ENCODE measurements at regions not wholly inside any gene's neighbourhood (a gene's known extent, or its start where the extent isn't known, plus 50 kb on each side); places are given as distances from the start of the nearest gene placed in this dataset.

GRCh38 chr10:131786756-131787605 lies 113.8 kb upstream of the PPP2R2D start:
- DNase-seq (ENCODE audit: low spot score), result no peak
- Histone ChIP-seq H3K9me3 (ENCODE audit: severe bottlenecking) (no peaks in the 10 kb centered on the region), H3K27me3 (ENCODE audit: insufficient read depth, poor library complexity, severe bottlenecking) (peaks cover 3% of the 10 kb centered on the region), H3K36me3 (ENCODE audit: low read depth) (no peaks in the 10 kb centered on the region), H3K4me1 (ENCODE audit: insufficient read depth, poor library complexity, severe bottlenecking) (no peaks in the 10 kb centered on the region), H3K27ac (ENCODE audit: poor library complexity, severe bottlenecking) (no peak overlapping the region), H3K4me3 (ENCODE audit: severe bottlenecking) (no peak overlapping the region)
- no peak for ATAC-seq (ENCODE audit: low read depth)
- TF ChIP-seq, protein P1, sequence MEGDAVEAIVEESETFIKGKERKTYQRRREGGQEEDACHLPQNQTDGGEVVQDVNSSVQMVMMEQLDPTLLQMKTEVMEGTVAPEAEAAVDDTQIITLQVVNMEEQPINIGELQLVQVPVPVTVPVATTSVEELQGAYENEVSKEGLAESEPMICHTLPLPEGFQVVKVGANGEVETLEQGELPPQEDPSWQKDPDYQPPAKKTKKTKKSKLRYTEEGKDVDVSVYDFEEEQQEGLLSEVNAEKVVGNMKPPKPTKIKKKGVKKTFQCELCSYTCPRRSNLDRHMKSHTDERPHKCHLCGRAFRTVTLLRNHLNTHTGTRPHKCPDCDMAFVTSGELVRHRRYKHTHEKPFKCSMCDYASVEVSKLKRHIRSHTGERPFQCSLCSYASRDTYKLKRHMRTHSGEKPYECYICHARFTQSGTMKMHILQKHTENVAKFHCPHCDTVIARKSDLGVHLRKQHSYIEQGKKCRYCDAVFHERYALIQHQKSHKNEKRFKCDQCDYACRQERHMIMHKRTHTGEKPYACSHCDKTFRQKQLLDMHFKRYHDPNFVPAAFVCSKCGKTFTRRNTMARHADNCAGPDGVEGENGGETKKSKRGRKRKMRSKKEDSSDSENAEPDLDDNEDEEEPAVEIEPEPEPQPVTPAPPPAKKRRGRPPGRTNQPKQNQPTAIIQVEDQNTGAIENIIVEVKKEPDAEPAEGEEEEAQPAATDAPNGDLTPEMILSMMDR (IDR thresholded peaks at IDR 0.05; ENCODE audit: poor library complexity, severe bottlenecking), result peak; percentile 79

DNA sequence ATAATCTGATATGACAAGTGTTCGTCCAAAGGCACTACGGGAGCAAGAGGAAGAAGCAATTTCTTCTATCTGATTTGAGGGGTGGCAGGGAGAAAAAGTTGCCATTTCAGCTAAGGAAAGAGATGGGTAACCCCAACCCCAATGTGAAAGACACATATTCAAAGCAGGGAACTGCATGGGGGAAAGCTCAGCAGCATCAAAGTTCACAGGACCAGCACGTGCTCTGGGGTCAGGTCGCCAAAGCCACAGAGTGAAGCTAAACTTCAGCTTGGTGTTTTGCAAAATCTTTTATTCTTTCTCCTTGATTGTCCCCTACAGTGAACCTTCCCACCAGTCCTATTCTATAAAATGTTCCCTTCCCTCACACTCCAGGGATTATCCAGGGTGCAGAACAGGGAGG lies 112.8 kb upstream of the PPP2R2D start:
- TF ChIP-seq, protein P1 (IDR thresholded peaks at IDR 0.05; ENCODE audit: poor library complexity, severe bottlenecking), result no peak
- Histone ChIP-seq H3K4me1 (ENCODE audit: insufficient read depth, poor library complexity, severe bottlenecking) (no peaks in the 10 kb centered on the region), H3K27ac (ENCODE audit: poor library complexity, severe bottlenecking) (no peak overlapping the region), H3K27me3 (ENCODE audit: insufficient read depth, poor library complexity, severe bottlenecking) (peaks cover 3% of the 10 kb centered on the region), H3K36me3 (ENCODE audit: low read depth) (no peaks in the 10 kb centered on the region), H3K9me3 (ENCODE audit: severe bottlenecking) (no peaks in the 10 kb centered on the region), H3K4me3 (ENCODE audit: severe bottlenecking) (no peak overlapping the region)
- no peak for ATAC-seq (ENCODE audit: low read depth)
- no peak for DNase-seq (ENCODE audit: low spot score)

DNA sequence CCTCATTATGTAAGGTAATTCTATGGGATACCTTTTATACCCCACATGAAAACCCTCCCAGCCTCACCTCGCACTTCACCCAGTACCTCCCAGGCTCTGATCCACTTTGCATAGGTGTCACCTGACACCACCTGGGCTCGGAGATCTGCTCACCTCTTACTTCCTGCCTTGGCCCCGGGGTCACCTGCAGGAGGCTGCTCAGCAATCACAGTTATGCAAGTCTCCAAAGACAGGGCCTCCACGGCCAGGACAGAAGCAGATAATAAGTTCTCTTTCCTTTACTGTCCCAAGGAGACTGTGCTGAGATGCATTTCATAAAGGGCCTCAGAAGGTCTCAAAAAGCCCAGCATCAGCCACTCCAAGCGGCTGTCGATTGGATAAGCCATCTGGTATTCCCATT lies 112.4 kb upstream of the PPP2R2D start:
- H3K9me3 ChIP-seq (ENCODE audit: severe bottlenecking), result no peaks in the 10 kb centered on the region
- peaks cover 3% of the 10 kb centered on the region for H3K27me3 ChIP-seq (ENCODE audit: insufficient read depth, poor library complexity, severe bottlenecking)
- TF ChIP-seq, protein P1 (IDR thresholded peaks at IDR 0.05; ENCODE audit: poor library complexity, severe bottlenecking), result no peak
- DNase-seq (ENCODE audit: low spot score) (no peak), ATAC-seq (ENCODE audit: low read depth) (no peak)
- H3K4me1 ChIP-seq (ENCODE audit: insufficient read depth, poor library complexity, severe bottlenecking), result no peaks in the 10 kb centered on the region
- H3K36me3 ChIP-seq (ENCODE audit: low read depth), result no peaks in the 10 kb centered on the region
- H3K4me3 ChIP-seq (ENCODE audit: severe bottlenecking), result no peak overlapping the region
- H3K27ac ChIP-seq (ENCODE audit: poor library complexity, severe bottlenecking), result no peak overlapping the region

- no peak for ATAC-seq (ENCODE audit: low read depth)
- no peak for DNase-seq (ENCODE audit: low spot score)
- peaks cover 3% of the 10 kb centered on the region for H3K27me3 ChIP-seq (ENCODE audit: insufficient read depth, poor library complexity, severe bottlenecking)
- TF ChIP-seq, protein P1 (IDR thresholded peaks at IDR 0.05; ENCODE audit: poor library complexity, severe bottlenecking), result no peak
- H3K4me1 ChIP-seq (ENCODE audit: insufficient read depth, poor library complexity, severe bottlenecking), result no peaks in the 10 kb centered on the region
- H3K27ac ChIP-seq (ENCODE audit: poor library complexity, severe bottlenecking), result no peak overlapping the region
- no peaks in the 10 kb centered on the region for H3K36me3 ChIP-seq (ENCODE audit: low read depth)
- no peak overlapping the region for H3K4me3 ChIP-seq (ENCODE audit: severe bottlenecking)
- no peaks in the 10 kb centered on the region for H3K9me3 ChIP-seq (ENCODE audit: severe bottlenecking)
Measured at GRCh38 chr10:131789516-131789915, 111.3 kb upstream of the PPP2R2D start.

DNA sequence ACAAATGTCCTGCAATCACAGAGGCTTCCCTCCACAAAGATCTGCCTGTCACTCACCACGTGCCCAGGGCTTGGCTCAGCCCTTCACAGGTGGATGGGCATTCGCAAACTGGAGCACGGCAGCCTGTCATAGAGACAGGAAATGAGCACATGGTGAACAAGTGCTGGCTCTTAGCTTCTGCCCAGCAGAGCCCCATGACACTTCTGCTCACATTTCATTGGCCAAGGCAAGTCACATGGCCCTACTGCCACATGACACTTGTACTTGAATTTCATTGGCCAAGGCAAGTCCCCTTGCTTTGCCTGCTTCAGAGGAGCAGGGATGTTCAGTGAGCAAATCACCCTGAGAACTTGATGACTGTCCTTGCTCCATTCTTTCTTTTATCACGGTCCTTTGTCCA lies 110.8 kb upstream of the PPP2R2D start:
- ATAC-seq (ENCODE audit: low read depth), result no peak
- Histone ChIP-seq H3K4me3 (ENCODE audit: severe bottlenecking) (no peak overlapping the region), H3K4me1 (ENCODE audit: insufficient read depth, poor library complexity, severe bottlenecking) (no peaks in the 10 kb centered on the region), H3K27me3 (ENCODE audit: insufficient read depth, poor library complexity, severe bottlenecking) (peaks cover 3% of the 10 kb centered on the region), H3K27ac (ENCODE audit: poor library complexity, severe bottlenecking) (no peak overlapping the region), H3K9me3 (ENCODE audit: severe bottlenecking) (no peaks in the 10 kb centered on the region), H3K36me3 (ENCODE audit: low read depth) (no peaks in the 10 kb centered on the region)
- no peak for DNase-seq (ENCODE audit: low spot score)
- TF ChIP-seq, protein P1 (IDR thresholded peaks at IDR 0.05; ENCODE audit: poor library complexity, severe bottlenecking), result no peak
